CD14-positive monocyte (primary cell): ENCODE measurements at regions not wholly inside any gene's neighbourhood (a gene's known extent, or its start where the extent isn't known, plus 50 kb on each side); places are given as distances from the start of the nearest gene placed in this dataset.

ENCODE experiments used
- DNase-seq, 3 donors: peaks; one replicate each; pipeline ENCODE4 v3.0.0-alpha.2; 2011 to 2022
- H2AFZ ChIP-seq: 2 replicates; pipeline ENCODE4 v1.6.0; 2012; ENCODE audit warnings: mild to moderate bottlenecking, low read depth, low read length, inconsistent platforms; ENCODE audit not compliant: insufficient read depth, poor library complexity, severe bottlenecking
- H3K27ac ChIP-seq, 2 donors: 1 replicate in 1 of 2; 2 replicates in 1 of 2; pipeline ENCODE4 v1.5.1; 2012 to 2013; ENCODE audit warnings: low read length in 2 of 2, control low read depth in 1 of 2, inconsistent platforms in 1 of 2, low read depth in 1 of 2, mild to moderate bottlenecking in 1 of 2
- H3K27me3 ChIP-seq, 2 donors: one replicate each; pipeline versions ENCODE4 v1.6.0 to v1.6.1; 2011 to 2013; ENCODE audit warnings: low read length in 2 of 2; ENCODE audit not compliant: control insufficient read depth in 2 of 2, insufficient read depth in 2 of 2
- H3K36me3 ChIP-seq, 2 donors: replicated peaks in 1 of 2; 1 replicate in 1 of 2; 2 replicates in 1 of 2; pipeline versions ENCODE4 v1.5.1 to v1.6.1; 2012 to 2013; ENCODE audit warnings: low read length in 2 of 2, control low read depth in 1 of 2, inconsistent platforms in 1 of 2, mild to moderate bottlenecking in 1 of 2; ENCODE audit not compliant: insufficient read depth in 2 of 2, control insufficient read depth in 1 of 2
- H3K4me1 ChIP-seq, 2 donors: 1 replicate in 1 of 2; 2 replicates in 1 of 2; pipeline versions ENCODE4 v1.5.1 to v1.6.1; 2012 to 2013; ENCODE audit warnings: low read length in 2 of 2, control low read depth in 1 of 2, inconsistent platforms in 1 of 2, mild to moderate bottlenecking in 1 of 2, moderate library complexity in 1 of 2; ENCODE audit not compliant: insufficient read depth in 2 of 2, control insufficient read depth in 1 of 2
- H3K4me2 ChIP-seq: replicated peaks from 2 replicates; pipeline ENCODE3; 2012; ENCODE audit warnings: low read length, moderate library complexity, mild to moderate bottlenecking; ENCODE audit not compliant: poor library complexity, severe bottlenecking; ENCODE audit errors: extremely low read depth
- H3K4me3 ChIP-seq, 3 experiments: fragments of 200-600 bp in 1 of 3; sonication (generic) in 1 of 3; replicated peaks in 1 of 3; 1 replicate in 2 of 3; 2 replicates in 1 of 3; pipeline ENCODE4 v1.5.1; 2011 to 2013; ENCODE audit warnings: low read length in 3 of 3, mild to moderate bottlenecking in 3 of 3, control low read depth in 2 of 3, low read depth in 2 of 3, inconsistent platforms in 1 of 3, moderate library complexity in 1 of 3
- H3K79me2 ChIP-seq: 2 replicates; pipeline ENCODE4 v1.6.0; 2012; ENCODE audit warnings: mild to moderate bottlenecking, control low read depth, inconsistent platforms, low read length, moderate library complexity; ENCODE audit not compliant: insufficient read depth
- H3K9ac ChIP-seq: 2 replicates; pipeline ENCODE4 v1.6.0; 2017; ENCODE audit warnings: low read length, mild to moderate bottlenecking; ENCODE audit not compliant: insufficient read depth, poor library complexity, severe bottlenecking
- H3K9me3 ChIP-seq, 2 donors: replicated peaks in 1 of 2; 1 replicate in 1 of 2; 2 replicates in 1 of 2; pipeline versions ENCODE4 v1.5.1 to v1.6.1; 2012 to 2013; ENCODE audit warnings: low read length in 2 of 2, control low read depth in 1 of 2; ENCODE audit not compliant: control insufficient read depth in 1 of 2, insufficient read depth in 1 of 2
- H4K20me1 ChIP-seq: 2 replicates; pipeline ENCODE4 v1.6.0; 2012; ENCODE audit warnings: mild to moderate bottlenecking, low read length, control low read depth, moderate library complexity; ENCODE audit not compliant: insufficient read depth
- H3K27ac Mint-ChIP-seq, 7 donors: one replicate each; pipeline ENCODE4 v1.8.0; 2020; ENCODE audit warnings: mild to moderate bottlenecking in 7 of 7, mixed read lengths in 7 of 7, moderate library complexity in 6 of 7, inconsistent platforms in 2 of 7
- H3K27me3 Mint-ChIP-seq, 3 donors: one replicate each; pipeline ENCODE4 v1.8.0; 2021 to 2022; ENCODE audit warnings: low read depth in 3 of 3, mild to moderate bottlenecking in 3 of 3, mixed read lengths in 3 of 3, moderate library complexity in 3 of 3, inconsistent platforms in 1 of 3
- H3K36me3 Mint-ChIP-seq, 2 donors: one replicate each; pipeline ENCODE4 v1.8.0; 2020; ENCODE audit warnings: mixed read lengths in 2 of 2, inconsistent platforms in 1 of 2, mild to moderate bottlenecking in 1 of 2
- H3K4me1 Mint-ChIP-seq: one replicate; pipeline ENCODE4 v1.8.0; 2020; ENCODE audit warnings: mild to moderate bottlenecking, mixed read lengths
- H3K4me3 Mint-ChIP-seq, 2 donors: one replicate each; pipeline ENCODE4 v1.8.0; 2020; ENCODE audit warnings: mild to moderate bottlenecking in 2 of 2, mixed read lengths in 2 of 2, moderate library complexity in 1 of 2
- H3K9me3 Mint-ChIP-seq, 7 donors: one replicate each; pipeline ENCODE4 v1.8.0; 2020 to 2022; ENCODE audit warnings: mixed read lengths in 7 of 7, mild to moderate bottlenecking in 6 of 7, moderate library complexity in 6 of 7, inconsistent platforms in 2 of 7
- CTCF ChIP-seq: fragments of 200-600 bp; IDR thresholded peaks from one replicate; pipeline ENCODE4 v1.8.0; 2022; ENCODE audit warnings: antibody characterized with exemption, mild to moderate bottlenecking
- WGBS: methylation state at CpG from one replicate; pipeline ENCODE4 v1.1.5; 2013; ENCODE audit warnings: missing lambda C conversion rate; ENCODE audit not compliant: insufficient coverage; 5-methylcytosine and 5-hydroxymethylcytosine counted together
- intact Hi-C, 2 donors: fragments of 100-400 bp; cut with micrococcal nuclease; formaldehyde crosslinking; loops; one replicate each; pipeline versions ENCODE4 v1.15.0 to v1.15.1; 2023

GRCh38 chr11:79896258-79896657 is 455.4 kb upstream of the TENM4 start:
- Mint-ChIP-seq H3K36me3 (no peaks in the 10 kb centered on the region), H3K4me3 (no peak overlapping the region), H3K9me3 (peaks cover 0 to 5% (median 0%) of the 10 kb centered on the region in 7 donors), H3K27me3 (peaks cover 0 to 1% (median 0%) of the 10 kb centered on the region in 3 donors), H3K4me1 (no peaks in the 10 kb centered on the region), H3K27ac (peak overlapping the region in 1 of 7 donors; percentile 47)
- Histone ChIP-seq H3K27me3 (no peaks in the 10 kb centered on the region), H3K27ac (no peak overlapping the region), H3K4me2 (no peak overlapping the region), H3K9me3 (no peaks in the 10 kb centered on the region), H4K20me1 (no peaks in the 10 kb centered on the region), H3K36me3 (no peaks in the 10 kb centered on the region), H3K4me3 (no peak overlapping the region), H2AFZ (no peak overlapping the region), H3K9ac (no peak overlapping the region), H3K79me2 (no peaks in the 10 kb centered on the region), H3K4me1 (no peaks in the 10 kb centered on the region)
- no peak for DNase-seq
- intact Hi-C loops, result no loop called here
- TF ChIP-seq CTCF, result no peak

- H3K27ac ChIP-seq, result no peak overlapping the region
- H3K4me1 Mint-ChIP-seq, result no peaks in the 10 kb centered on the region
- DNase-seq, result no peak
- no peak overlapping the region for H3K4me3 ChIP-seq
- H4K20me1 ChIP-seq, result no peaks in the 10 kb centered on the region
- WGBS, result no CpG with 5 or more reads among the region's 3 CpGs
- no peak overlapping the region for H3K9ac ChIP-seq
- H3K36me3 Mint-ChIP-seq, result no peaks in the 10 kb centered on the region
- H3K27ac Mint-ChIP-seq, result no peak overlapping the region
- no peak overlapping the region for H3K4me2 ChIP-seq
- H3K4me3 Mint-ChIP-seq, result no peak overlapping the region
- no peaks in the 10 kb centered on the region for H3K27me3 ChIP-seq
- H2AFZ ChIP-seq, result no peak overlapping the region
- intact Hi-C loops, result no loop called here
- no peaks in the 10 kb centered on the region for H3K4me1 ChIP-seq
- H3K27me3 Mint-ChIP-seq, result peaks cover 0 to 1% (median 0%) of the 10 kb centered on the region in 3 donors
- no peaks in the 10 kb centered on the region for H3K9me3 ChIP-seq
- no peaks in the 10 kb centered on the region for H3K36me3 ChIP-seq
- no peak for TF ChIP-seq CTCF
- H3K9me3 Mint-ChIP-seq, result peaks cover 0 to 3% (median 0%) of the 10 kb centered on the region in 7 donors
- H3K79me2 ChIP-seq, result no peaks in the 10 kb centered on the region
Observed at GRCh38 chr11:79894111-79894510, 453.3 kb upstream of the TENM4 start.
